ENCODE measurements at regions not wholly inside any gene's neighbourhood (a gene's known extent, or its start where the extent isn't known, plus 50 kb on each side); places are given as distances from the start of the nearest gene placed in this dataset.

- TF ChIP-seq ZBED1 (IDR thresholded peaks at IDR 0.05) (no peak), THAP12 (CRISPR knock-in tag; IDR thresholded peaks at IDR 0.05) (no peak)
- TF ChIP-seq, protein P1, sequence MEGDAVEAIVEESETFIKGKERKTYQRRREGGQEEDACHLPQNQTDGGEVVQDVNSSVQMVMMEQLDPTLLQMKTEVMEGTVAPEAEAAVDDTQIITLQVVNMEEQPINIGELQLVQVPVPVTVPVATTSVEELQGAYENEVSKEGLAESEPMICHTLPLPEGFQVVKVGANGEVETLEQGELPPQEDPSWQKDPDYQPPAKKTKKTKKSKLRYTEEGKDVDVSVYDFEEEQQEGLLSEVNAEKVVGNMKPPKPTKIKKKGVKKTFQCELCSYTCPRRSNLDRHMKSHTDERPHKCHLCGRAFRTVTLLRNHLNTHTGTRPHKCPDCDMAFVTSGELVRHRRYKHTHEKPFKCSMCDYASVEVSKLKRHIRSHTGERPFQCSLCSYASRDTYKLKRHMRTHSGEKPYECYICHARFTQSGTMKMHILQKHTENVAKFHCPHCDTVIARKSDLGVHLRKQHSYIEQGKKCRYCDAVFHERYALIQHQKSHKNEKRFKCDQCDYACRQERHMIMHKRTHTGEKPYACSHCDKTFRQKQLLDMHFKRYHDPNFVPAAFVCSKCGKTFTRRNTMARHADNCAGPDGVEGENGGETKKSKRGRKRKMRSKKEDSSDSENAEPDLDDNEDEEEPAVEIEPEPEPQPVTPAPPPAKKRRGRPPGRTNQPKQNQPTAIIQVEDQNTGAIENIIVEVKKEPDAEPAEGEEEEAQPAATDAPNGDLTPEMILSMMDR (IDR thresholded peaks at IDR 0.05 in 2 of 3, conservative IDR thresholded peaks at IDR 0.05 in 1 of 3; ENCODE audit: insufficient read depth in 2 of 3, low read depth in 1 of 3, low read length in 3 of 3), result no peak
These were observed 165.4 kb downstream of the FOXG1 start for GRCh38 chr14:28931999-28932398.
